HG02943 (cell line): ENCODE measurements at regions not wholly inside any gene's neighbourhood (a gene's known extent, or its start where the extent isn't known, plus 50 kb on each side); places are given as distances from the start of the nearest gene placed in this dataset.
"Not testable (repeated sequence)": the region's sequence is repeated elsewhere in the genome, so short reads cannot be mapped to it uniquely, and the experiment has no call there.

Source experiments
- ATAC-seq: cut with Tn5 transposase; IDR thresholded peaks from one replicate; pipeline ENCODE4 v1.9.1; 2021; ENCODE audit warnings: mild to moderate bottlenecking, low read depth, moderate library complexity; ENCODE audit not compliant: unreplicated experiment

- ATAC-seq, result no peak
Measured at GRCh38 chr2:35495182-35495581, 860.4 kb upstream of the CRIM1 start.

DNA sequence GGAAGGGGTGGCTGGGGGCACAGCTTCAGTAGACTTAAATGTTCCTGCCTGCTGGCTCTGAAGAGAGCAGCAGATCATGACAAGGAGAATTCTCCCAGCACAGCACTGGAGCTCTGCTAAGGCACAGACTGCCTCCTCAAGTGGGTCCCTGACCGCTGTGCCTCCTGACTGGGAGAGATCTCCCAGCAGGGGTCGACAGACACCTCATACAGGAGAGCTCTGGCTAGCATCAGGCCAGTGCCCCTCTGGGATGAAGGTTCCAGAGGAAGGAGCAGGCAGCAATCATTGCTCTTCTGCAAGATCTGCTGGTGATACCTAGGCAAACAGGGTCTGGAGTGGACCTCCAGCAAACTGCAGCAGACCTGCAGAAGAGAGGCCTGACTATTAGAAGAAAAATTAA is 877.5 kb upstream of the CRIM1 start:
- not testable (repeated sequence) for ATAC-seq

- ATAC-seq, result no peak
Measured at GRCh38 chr2:35468245-35468644, 887.3 kb upstream of the CRIM1 start.

GRCh38 chr2:35463805-35464596 is 891.6 kb upstream of the CRIM1 start:
- no peak for ATAC-seq

- no peak for ATAC-seq
Measured at GRCh38 chr2:35462226-35462998, 893.2 kb upstream of the CRIM1 start.

- ATAC-seq, result no peak
Measured at GRCh38 chr2:35461406-35461805, 894.2 kb upstream of the CRIM1 start.

DNA sequence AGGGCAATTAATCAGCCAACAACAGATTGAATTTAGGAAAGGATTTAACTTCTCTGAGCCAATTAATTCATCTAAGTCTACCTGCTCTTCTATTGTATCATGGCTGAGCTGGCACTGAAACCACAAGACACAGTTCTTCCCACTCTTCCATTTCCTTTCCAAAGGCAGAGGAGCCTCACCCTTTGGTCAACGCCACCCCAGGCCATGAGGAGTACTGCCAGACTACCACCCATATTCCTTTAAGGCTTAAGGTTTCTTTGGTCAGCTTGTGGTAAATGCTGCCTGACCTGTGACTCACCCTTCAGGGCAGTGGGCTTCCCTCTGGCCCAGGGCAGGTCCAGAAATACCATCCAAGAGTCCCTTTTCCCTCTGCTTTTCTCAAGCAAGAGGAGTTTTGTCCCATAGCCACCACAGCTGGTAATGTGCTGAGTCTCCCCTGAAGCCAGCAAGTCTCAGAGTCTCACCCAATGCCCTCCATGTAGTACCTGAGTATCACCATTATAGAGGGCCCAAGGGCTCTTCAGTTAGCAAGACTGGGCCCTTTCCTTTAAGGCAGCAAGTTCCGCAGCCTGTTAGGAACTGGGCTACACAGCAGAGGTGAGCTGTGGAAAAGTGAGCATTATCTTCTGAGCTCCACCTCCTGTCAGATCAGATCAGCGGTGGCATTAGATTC is 900.5 kb upstream of the CRIM1 start:
- ATAC-seq, result no peak

DNA sequence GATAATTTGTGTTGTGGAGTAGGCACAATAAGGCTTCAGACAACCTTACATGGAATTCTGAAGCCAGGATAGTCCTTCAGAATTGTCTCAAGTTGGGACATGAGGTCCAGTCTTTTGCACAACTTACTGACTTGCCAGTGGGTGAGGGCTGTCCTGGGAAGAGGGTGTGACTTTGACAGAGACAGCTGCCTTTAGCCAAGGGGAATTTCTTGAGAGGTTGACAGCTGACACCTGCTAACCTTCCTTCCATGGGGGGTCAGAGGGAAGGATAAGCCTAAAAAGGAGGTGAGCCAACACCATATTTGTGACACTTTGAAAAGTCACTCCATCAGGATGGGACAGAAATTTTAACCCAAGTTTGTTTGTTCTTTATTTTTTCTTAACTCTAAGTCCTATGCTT is 907.8 kb upstream of the CRIM1 start:
- ATAC-seq, result no peak

DNA sequence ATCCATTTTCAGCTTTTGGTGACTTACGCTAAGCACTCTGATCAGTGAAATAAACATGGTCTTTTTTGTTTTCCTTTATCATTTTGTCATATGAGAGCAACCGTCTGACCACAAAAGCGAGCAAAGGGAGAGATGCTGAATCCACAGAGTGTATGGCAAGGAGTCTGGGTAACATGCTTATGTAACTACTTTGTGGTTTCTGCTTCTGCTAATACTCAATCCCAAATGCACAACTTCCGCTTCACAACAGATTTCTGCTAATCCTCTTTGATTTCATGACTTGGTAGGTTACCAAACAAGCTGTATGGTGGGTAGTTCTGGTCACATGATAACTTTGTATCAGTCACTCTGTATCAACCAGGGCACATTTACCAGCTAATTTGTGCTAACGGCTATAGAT is 908.4 kb upstream of the CRIM1 start:
- ATAC-seq, result no peak

DNA sequence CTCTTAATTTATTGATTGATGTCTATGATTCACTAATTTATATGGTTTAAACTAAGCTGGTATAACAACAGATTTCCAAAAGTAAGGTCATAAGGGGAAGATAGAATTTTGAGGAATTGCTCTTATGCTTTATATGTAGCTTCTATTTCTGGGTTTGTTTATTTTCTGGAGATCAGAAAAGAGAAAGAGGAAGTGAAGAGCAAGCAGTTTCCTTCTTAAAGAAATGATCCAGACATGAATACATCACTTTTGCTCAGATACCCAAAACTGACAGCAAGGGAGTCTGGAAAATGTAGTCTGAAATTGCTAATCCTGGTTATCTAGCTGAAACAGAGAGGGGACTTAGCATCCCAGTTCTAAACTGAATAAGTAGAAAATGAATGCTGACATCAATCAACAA is 912.5 kb upstream of the CRIM1 start:
- no peak for ATAC-seq

DNA sequence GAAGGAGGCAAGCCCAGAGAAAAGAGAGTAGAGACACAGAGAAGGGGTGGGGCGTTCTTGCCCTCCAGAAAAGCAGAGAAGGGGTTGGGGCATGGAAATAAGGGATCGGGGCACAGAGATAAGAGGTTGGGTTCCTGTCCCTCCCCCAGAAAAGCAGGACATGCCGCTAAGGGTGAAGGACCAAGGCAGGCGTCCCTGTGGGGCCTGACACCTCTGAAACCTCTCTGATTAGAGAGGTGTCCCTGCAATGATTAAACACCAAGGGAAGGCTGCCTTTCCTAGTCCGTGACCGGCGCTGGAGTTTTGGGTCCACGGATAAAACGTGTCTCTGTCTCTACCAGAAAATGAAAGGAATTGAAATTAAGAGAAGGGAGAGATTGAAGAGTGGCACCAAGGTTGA is 914.0 kb upstream of the CRIM1 start:
- not testable (repeated sequence) for ATAC-seq

DNA sequence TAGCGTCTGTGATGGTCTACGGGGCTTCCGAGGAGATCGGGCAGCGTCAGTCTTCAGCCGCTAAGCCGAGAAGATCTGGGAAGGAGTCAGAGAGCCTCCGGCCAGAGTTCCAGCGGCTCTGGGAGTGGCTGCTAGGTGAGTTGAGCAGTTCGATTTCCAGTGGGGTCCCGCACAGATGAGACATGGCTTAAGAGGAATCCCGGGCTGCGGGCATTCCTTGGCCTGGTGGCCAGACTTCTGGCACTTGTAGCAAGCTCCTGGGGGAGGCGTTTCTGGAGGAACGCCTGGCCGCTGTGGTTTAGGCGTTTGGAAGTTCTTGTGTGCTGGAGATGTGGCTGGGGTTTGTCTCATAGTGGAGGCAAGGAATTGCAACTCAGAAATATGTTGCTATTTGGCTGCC is 915.3 kb upstream of the CRIM1 start:
- ATAC-seq, result not testable (repeated sequence)

- ATAC-seq, result not testable (repeated sequence)
Measured at GRCh38 chr2:35436893-35437292, 918.7 kb upstream of the CRIM1 start.

GRCh38 chr2:35428548-35428947 is 927.0 kb upstream of the CRIM1 start:
- ATAC-seq, result no peak

- no peak for ATAC-seq
Measured at GRCh38 chr2:35421485-35421884, 934.1 kb upstream of the CRIM1 start.

- no peak for ATAC-seq
Measured at GRCh38 chr2:35417293-35417692, 938.3 kb upstream of the CRIM1 start.

DNA sequence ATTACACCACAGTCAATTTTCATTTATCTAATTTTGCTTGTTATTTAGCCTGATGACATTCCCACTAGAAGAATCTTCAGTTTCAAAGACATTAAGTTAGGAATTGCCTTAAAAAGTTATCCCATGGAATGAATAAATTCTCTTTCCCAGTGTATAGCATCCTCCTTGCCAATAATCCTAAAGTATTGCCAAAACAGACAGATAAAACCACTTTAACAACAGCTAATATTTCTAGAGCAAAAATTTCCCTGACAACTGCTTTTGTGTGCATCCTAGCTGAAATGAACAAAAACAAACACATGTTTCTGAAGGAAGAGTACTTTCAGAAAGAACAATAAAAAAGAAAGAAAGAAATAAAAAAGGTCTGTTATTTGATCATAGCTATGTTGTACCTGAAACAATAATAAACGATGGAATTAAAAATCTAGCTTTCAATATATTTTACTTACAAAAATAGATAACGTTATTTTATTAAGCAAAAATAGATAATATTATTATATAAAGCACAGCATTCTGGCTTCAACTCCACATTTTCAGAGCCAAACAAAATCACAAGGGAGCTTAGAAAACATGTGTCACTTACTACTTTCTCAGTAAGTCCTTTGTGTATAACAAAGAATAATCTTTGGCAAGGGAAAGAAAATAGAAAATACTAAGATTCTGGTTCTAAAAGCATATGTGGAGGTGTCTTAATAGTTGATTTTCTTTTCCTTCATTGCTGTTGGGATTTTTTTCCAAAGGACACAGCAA is 939.0 kb upstream of the CRIM1 start:
- no peak for ATAC-seq

GRCh38 chr2:35415942-35416341 is 939.6 kb upstream of the CRIM1 start:
- ATAC-seq, result no peak

DNA sequence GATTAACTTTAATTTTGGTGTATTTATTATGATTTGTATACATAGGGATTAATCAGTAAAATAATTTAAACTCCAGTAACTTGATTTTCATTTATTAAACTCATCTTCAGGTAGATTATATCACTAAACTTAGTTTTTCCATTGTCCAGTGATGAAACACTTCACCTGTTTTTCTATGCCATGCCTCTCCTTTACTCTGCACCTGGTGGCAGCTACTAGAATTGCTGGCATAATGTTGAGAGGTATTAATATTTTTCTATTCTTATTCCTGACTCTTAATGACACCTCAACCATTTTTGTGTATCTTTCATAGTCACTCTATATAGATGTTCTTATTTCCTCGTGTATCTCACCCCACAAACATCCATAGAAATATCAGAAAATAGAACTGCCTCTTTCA is 940.3 kb upstream of the CRIM1 start:
- no peak for ATAC-seq

- no peak for ATAC-seq
Measured at GRCh38 chr2:35410431-35411061, 945.0 kb upstream of the CRIM1 start.
